OCI-LY1 (cell line): ENCODE measurements at regions not wholly inside any gene's neighbourhood (a gene's known extent, or its start where the extent isn't known, plus 50 kb on each side); places are given as distances from the start of the nearest gene placed in this dataset.

ENCODE experiments used
- CTCF ChIP-seq: fragments of 200-600 bp; sonication (generic), shearing (Covaris generic); IDR thresholded peaks from 2 replicates; pipeline ENCODE4 v1.5.1; 2017; ENCODE audit warnings: mild to moderate bottlenecking, antibody characterized with exemption, low read length, moderate library complexity, mixed read lengths
- EZH2 ChIP-seq: fragments of 200-600 bp; sonication (generic), shearing (Covaris generic); IDR thresholded peaks from 2 replicates; pipeline ENCODE4 v1.8.0; 2017; ENCODE audit warnings: borderline replicate concordance, mixed run types, mild to moderate bottlenecking, antibody characterized with exemption, low read length, moderate library complexity, mixed read lengths

DNA sequence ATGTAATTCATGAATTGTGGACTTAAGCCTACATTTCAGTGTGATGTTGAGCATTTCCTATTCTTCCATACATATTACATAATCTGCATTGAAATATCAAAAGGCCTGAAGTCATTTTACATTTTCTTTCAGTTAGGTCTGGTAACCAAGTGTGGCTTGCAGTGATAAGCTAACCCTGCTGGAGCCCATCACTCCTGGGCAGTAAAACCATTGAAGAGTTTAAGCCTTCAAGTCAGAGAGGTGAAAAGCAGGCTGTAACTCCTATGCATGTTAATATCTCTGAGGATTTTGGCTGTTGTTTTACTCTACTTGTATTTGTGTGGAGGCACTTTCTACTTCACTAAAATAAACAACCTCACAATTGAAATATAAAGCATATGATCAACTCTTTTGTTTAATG is 248.8 kb downstream of the SLITRK5 start:
- TF ChIP-seq CTCF (no peak), EZH2 (no peak)
